HepG2 (cell line): ENCODE measurements at regions not wholly inside any gene's neighbourhood (a gene's known extent, or its start where the extent isn't known, plus 50 kb on each side); places are given as distances from the start of the nearest gene placed in this dataset.

Source experiments
- EZH2 ChIP-seq: conservative IDR thresholded peaks from 2 replicates; pipeline ENCODE4 v1.6.1; 2012; ENCODE audit warnings: mild to moderate bottlenecking, low read depth, low read length, moderate library complexity
- FOXP1 ChIP-seq, 2 experiments: fragments of 450-650 bp in 1 of 2; IDR thresholded peaks; 2 replicates each; pipeline ENCODE4 v1.6.1; 2017 to 2018; ENCODE audit warnings: antibody characterized with exemption in 1 of 2

GRCh38 chr2:184197413-184197812 lies 400.9 kb upstream of the ZNF804A start:
- TF ChIP-seq FOXP1 (IDR thresholded peaks at IDR 0.05) (no peak), FOXP1 (CRISPR knock-in tag; IDR thresholded peaks at IDR 0.05) (no peak), EZH2 (no peak)
